Epidermal melanocyte (primary cell): ENCODE measurements at regions not wholly inside any gene's neighbourhood (a gene's known extent, or its start where the extent isn't known, plus 50 kb on each side); places are given as distances from the start of the nearest gene placed in this dataset.
"Not testable (repeated sequence)": the region's sequence is repeated elsewhere in the genome, so short reads cannot be mapped to it uniquely, and the experiment has no call there.

Source experiments
- DNase-seq: peaks from one replicate; pipeline ENCODE4 v3.0.0; 2011; ENCODE audit warnings: low spot score; ENCODE audit not compliant: insufficient read length

- no peak for DNase-seq
Observed at GRCh38 chr13:27327633-27328032, 57.0 kb downstream of the RASL11A start.

- no peak for DNase-seq
Observed at GRCh38 chr13:27329210-27329609, 58.6 kb downstream of the RASL11A start.

GRCh38 chr13:27334774-27335435, 64.3 kb downstream of the RASL11A start:
- DNase-seq: no peak

- DNase-seq: no peak
Observed at GRCh38 chr13:27336014-27336673, 65.5 kb downstream of the RASL11A start.

GRCh38 chr13:27338207-27338606, 67.6 kb downstream of the RASL11A start:
- DNase-seq: no peak

- DNase-seq: no peak
Observed at GRCh38 chr13:27338816-27339215, 68.2 kb downstream of the RASL11A start.

GRCh38 chr13:27339299-27339698, 68.7 kb downstream of the RASL11A start:
- no peak for DNase-seq

- no peak for DNase-seq
Observed at GRCh38 chr13:27341616-27342015, 71.0 kb downstream of the RASL11A start.

- DNase-seq: no peak
Observed at GRCh38 chr13:27347211-27347772, 76.7 kb downstream of the RASL11A start.

- DNase-seq: no peak
Observed at GRCh38 chr13:27348461-27348860, 76.0 kb upstream of the GTF3A start.

GRCh38 chr13:27349458-27349857, 75.0 kb upstream of the GTF3A start:
- no peak for DNase-seq

GRCh38 chr13:27350825-27351224, 73.6 kb upstream of the GTF3A start:
- not testable (repeated sequence) for DNase-seq

GRCh38 chr13:27352698-27353097, 71.7 kb upstream of the GTF3A start:
- no peak for DNase-seq

GRCh38 chr13:27353166-27353583, 71.2 kb upstream of the GTF3A start:
- no peak for DNase-seq

GRCh38 chr13:27353708-27354107, 70.7 kb upstream of the GTF3A start:
- no peak for DNase-seq

- DNase-seq: no peak
Observed at GRCh38 chr13:27354379-27354778, 70.0 kb upstream of the GTF3A start.

GRCh38 chr13:27355894-27356293, 68.5 kb upstream of the GTF3A start:
- no peak for DNase-seq

- DNase-seq: no peak
Observed at GRCh38 chr13:27358420-27358819, 66.0 kb upstream of the GTF3A start.

- DNase-seq: peak; percentile 90
Observed at GRCh38 chr13:27359199-27359821, 65.1 kb upstream of the GTF3A start.

GRCh38 chr13:27360562-27360961, 63.9 kb upstream of the GTF3A start:
- DNase-seq: no peak

GRCh38 chr13:27362064-27362751, 62.2 kb upstream of the GTF3A start:
- peak; percentile 88 for DNase-seq

- DNase-seq: not testable (repeated sequence)
Observed at GRCh38 chr13:27363637-27364036, 60.8 kb upstream of the GTF3A start.
